ENCODE measurements at regions not wholly inside any gene's neighbourhood (a gene's known extent, or its start where the extent isn't known, plus 50 kb on each side); places are given as distances from the start of the nearest gene placed in this dataset.

- H3K79me2 ChIP-seq (ENCODE audit: control insufficient read depth, low read length), result no peaks in the 10 kb centered on the region
- no peaks in the 10 kb centered on the region for H3F3A ChIP-seq (ENCODE audit: control insufficient read depth, insufficient read depth)
- H3K27ac ChIP-seq (ENCODE audit: low read depth, low read length), result no peak overlapping the region
- no peaks in the 10 kb centered on the region for H3K27me3 ChIP-seq (ENCODE audit: control insufficient read depth, low read length)
- no peaks in the 10 kb centered on the region for H3K9me3 ChIP-seq (ENCODE audit: control insufficient read depth, insufficient read depth, low read length)
- H3K36me3 ChIP-seq (ENCODE audit: control insufficient read depth, low read length), result no peaks in the 10 kb centered on the region
- no peak overlapping the region for H3K4me2 ChIP-seq (ENCODE audit: low read length)
- H3K4me1 ChIP-seq (ENCODE audit: control insufficient read depth, low read length), result no peaks in the 10 kb centered on the region
- no peaks in the 10 kb centered on the region for H4K20me1 ChIP-seq (ENCODE audit: control insufficient read depth, insufficient read depth, low read depth, low read length)
- H3K4me3 ChIP-seq (ENCODE audit: low read length), result no peak overlapping the region
- TF ChIP-seq EZH2phosphoT487 (IDR thresholded peaks at IDR 0.05; ENCODE audit: borderline replicate concordance, low read length) (no peak), CTCF (IDR thresholded peaks at IDR 0.05; ENCODE audit: low read depth, low read length, poor library complexity, severe bottlenecking) (no peak)
- H3K9me2 ChIP-seq (replicated peaks; ENCODE audit: control insufficient read depth, low read length), result no peaks in the 10 kb centered on the region
These were observed 191.9 kb upstream of the PREP start for GRCh38 chr6:105594821-105595220.

GRCh38 chr6:105593805-105594671 lies 191.2 kb upstream of the PREP start:
- Histone ChIP-seq H3F3A (ENCODE audit: control insufficient read depth, insufficient read depth) (no peaks in the 10 kb centered on the region), H4K20me1 (ENCODE audit: control insufficient read depth, insufficient read depth, low read depth, low read length) (no peaks in the 10 kb centered on the region), H3K4me1 (ENCODE audit: control insufficient read depth, low read length) (no peaks in the 10 kb centered on the region), H3K27me3 (ENCODE audit: control insufficient read depth, low read length) (no peaks in the 10 kb centered on the region), H3K4me2 (ENCODE audit: low read length) (no peak overlapping the region), H3K36me3 (ENCODE audit: control insufficient read depth, low read length) (no peaks in the 10 kb centered on the region), H3K9me3 (ENCODE audit: control insufficient read depth, insufficient read depth, low read length) (no peaks in the 10 kb centered on the region), H3K9me2 (replicated peaks; ENCODE audit: control insufficient read depth, low read length) (no peaks in the 10 kb centered on the region), H3K79me2 (ENCODE audit: control insufficient read depth, low read length) (no peaks in the 10 kb centered on the region), H3K27ac (ENCODE audit: low read depth, low read length) (no peak overlapping the region), H3K4me3 (ENCODE audit: low read length) (no peak overlapping the region)
- no peak for TF ChIP-seq CTCF (IDR thresholded peaks at IDR 0.05; ENCODE audit: low read depth, low read length, poor library complexity, severe bottlenecking)
- no peak for TF ChIP-seq EZH2phosphoT487 (IDR thresholded peaks at IDR 0.05; ENCODE audit: borderline replicate concordance, low read length)

GRCh38 chr6:105593056-105593690 lies 190.3 kb upstream of the PREP start:
- Histone ChIP-seq H3K4me1 (ENCODE audit: control insufficient read depth, low read length) (no peaks in the 10 kb centered on the region), H3K27ac (ENCODE audit: low read depth, low read length) (no peak overlapping the region), H3K9me2 (replicated peaks; ENCODE audit: control insufficient read depth, low read length) (no peaks in the 10 kb centered on the region)

More at GRCh38 chr6:105593056-105593690, 190.3 kb upstream of the PREP start:
- H3K9me3 ChIP-seq (ENCODE audit: control insufficient read depth, insufficient read depth, low read length), result no peaks in the 10 kb centered on the region
- no peak overlapping the region for H3K4me2 ChIP-seq (ENCODE audit: low read length)
- H3F3A ChIP-seq (ENCODE audit: control insufficient read depth, insufficient read depth), result no peaks in the 10 kb centered on the region
- no peaks in the 10 kb centered on the region for H3K27me3 ChIP-seq (ENCODE audit: control insufficient read depth, low read length)
- H3K4me3 ChIP-seq (ENCODE audit: low read length), result no peak overlapping the region
- H4K20me1 ChIP-seq (ENCODE audit: control insufficient read depth, insufficient read depth, low read depth, low read length), result no peaks in the 10 kb centered on the region
- H3K79me2 ChIP-seq (ENCODE audit: control insufficient read depth, low read length), result no peaks in the 10 kb centered on the region
- H3K36me3 ChIP-seq (ENCODE audit: control insufficient read depth, low read length), result no peaks in the 10 kb centered on the region
- no peak for TF ChIP-seq CTCF (IDR thresholded peaks at IDR 0.05; ENCODE audit: low read depth, low read length, poor library complexity, severe bottlenecking)
- no peak for TF ChIP-seq EZH2phosphoT487 (IDR thresholded peaks at IDR 0.05; ENCODE audit: borderline replicate concordance, low read length)

Measured in DOHH2 (cell line).